ENCODE measurements at regions not wholly inside any gene's neighbourhood (a gene's known extent, or its start where the extent isn't known, plus 50 kb on each side); places are given as distances from the start of the nearest gene placed in this dataset.

DNA sequence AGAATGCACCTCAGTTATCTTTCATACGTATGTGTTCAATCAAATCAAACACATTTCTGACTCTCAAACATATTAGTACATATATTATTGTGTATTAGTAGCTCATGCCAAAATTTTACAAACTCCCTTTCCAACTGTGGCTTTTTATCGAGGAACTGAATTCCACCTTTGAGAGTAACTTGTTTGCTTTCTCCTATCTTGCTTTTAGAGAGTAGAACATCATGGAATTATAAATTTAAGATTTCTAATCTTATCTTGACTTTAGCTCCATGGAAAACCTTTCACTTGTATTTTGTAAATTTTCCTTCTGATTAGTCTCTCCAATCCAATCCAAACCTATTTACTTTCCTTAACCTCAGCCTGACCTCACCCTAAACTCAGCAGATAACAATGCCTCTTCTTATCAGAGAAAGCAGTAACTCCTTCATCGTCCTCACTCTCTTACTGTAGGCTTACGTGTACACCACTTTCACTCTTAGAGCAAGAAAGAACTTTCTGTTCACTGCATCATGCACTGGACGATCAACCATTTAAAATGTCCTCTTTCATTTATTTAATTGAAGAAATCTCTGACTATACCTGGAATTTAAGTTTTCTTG is 164.5 kb downstream of the TMTC3 start:
- TF ChIP-seq, protein P1, sequence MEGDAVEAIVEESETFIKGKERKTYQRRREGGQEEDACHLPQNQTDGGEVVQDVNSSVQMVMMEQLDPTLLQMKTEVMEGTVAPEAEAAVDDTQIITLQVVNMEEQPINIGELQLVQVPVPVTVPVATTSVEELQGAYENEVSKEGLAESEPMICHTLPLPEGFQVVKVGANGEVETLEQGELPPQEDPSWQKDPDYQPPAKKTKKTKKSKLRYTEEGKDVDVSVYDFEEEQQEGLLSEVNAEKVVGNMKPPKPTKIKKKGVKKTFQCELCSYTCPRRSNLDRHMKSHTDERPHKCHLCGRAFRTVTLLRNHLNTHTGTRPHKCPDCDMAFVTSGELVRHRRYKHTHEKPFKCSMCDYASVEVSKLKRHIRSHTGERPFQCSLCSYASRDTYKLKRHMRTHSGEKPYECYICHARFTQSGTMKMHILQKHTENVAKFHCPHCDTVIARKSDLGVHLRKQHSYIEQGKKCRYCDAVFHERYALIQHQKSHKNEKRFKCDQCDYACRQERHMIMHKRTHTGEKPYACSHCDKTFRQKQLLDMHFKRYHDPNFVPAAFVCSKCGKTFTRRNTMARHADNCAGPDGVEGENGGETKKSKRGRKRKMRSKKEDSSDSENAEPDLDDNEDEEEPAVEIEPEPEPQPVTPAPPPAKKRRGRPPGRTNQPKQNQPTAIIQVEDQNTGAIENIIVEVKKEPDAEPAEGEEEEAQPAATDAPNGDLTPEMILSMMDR (IDR thresholded peaks at IDR 0.05; ENCODE audit: control extremely low read depth, extremely low read depth) = no peak
- DNase-seq (no peak), ATAC-seq (ENCODE audit: insufficient read depth, low FRiP score) (no peak)
- H3K9ac ChIP-seq (ENCODE audit: insufficient read depth in 1 of 2, low read length in 2 of 2) = no peak overlapping the region
- H3K4me1 ChIP-seq (ENCODE audit: control insufficient read depth in 5 of 5, insufficient read depth in 5 of 5, low read length in 5 of 5) = peaks cover 0 to 3% (median 0%) of the 10 kb centered on the region in 5 donors
- WGBS, 2 donors = 73 to 82% methylated on average over 5 of the region's 5 CpGs
- H3K4me3 ChIP-seq = no peak overlapping the region
- H3K27me3 ChIP-seq (ENCODE audit: control insufficient read depth in 3 of 3, insufficient read depth in 3 of 3, low read length in 2 of 3) = no peaks in the 10 kb centered on the region
- H3K27ac ChIP-seq (ENCODE audit: low read depth in 1 of 2, low read length in 1 of 2) = no peak overlapping the region
- no peaks in the 10 kb centered on the region for H3K36me3 ChIP-seq (ENCODE audit: control insufficient read depth in 4 of 4, insufficient read depth in 4 of 4, low read length in 4 of 4)
- H3K9me3 ChIP-seq (ENCODE audit: control insufficient read depth in 4 of 4, insufficient read depth in 3 of 4, low read length in 3 of 4) = no peaks in the 10 kb centered on the region

DNA sequence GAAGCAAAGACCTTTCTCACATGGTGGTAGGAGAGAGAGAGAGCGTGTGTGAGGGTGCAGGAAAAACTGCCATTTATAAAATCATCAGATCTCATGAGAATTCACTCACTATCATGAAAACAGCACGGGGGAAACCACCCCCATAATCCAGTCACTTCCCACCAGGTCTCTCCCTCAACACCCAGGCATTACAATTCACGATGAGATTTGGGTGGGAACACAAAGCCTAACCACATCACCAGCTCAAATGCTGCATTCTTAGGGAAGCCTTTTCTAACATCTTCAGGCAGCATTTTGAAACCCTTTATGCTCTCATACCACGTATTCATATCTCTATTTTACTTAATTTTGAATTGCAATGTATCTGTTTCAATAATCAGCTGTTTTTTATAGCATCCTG is 165.9 kb downstream of the TMTC3 start:
- H3K27me3 ChIP-seq (ENCODE audit: control insufficient read depth in 3 of 3, insufficient read depth in 3 of 3, low read length in 2 of 3) = no peaks in the 10 kb centered on the region
- H3K4me1 ChIP-seq (ENCODE audit: control insufficient read depth in 5 of 5, insufficient read depth in 5 of 5, low read length in 5 of 5) = peaks cover 0 to 3% (median 0%) of the 10 kb centered on the region in 5 donors
- no peak overlapping the region for H3K9ac ChIP-seq (ENCODE audit: insufficient read depth in 1 of 2, low read length in 2 of 2)
- TF ChIP-seq, protein P1 (IDR thresholded peaks at IDR 0.05; ENCODE audit: control extremely low read depth, extremely low read depth) = no peak
- no peak overlapping the region for H3K27ac ChIP-seq (ENCODE audit: low read depth in 1 of 2, low read length in 1 of 2)
- ATAC-seq (ENCODE audit: insufficient read depth, low FRiP score) = no peak
- H3K9me3 ChIP-seq (ENCODE audit: control insufficient read depth in 4 of 4, insufficient read depth in 3 of 4, low read length in 3 of 4) = no peaks in the 10 kb centered on the region
- 83 to 89% methylated on average over 4 of the region's 4 CpGs for WGBS, 2 donors
- H3K36me3 ChIP-seq (ENCODE audit: control insufficient read depth in 4 of 4, insufficient read depth in 4 of 4, low read length in 4 of 4) = no peaks in the 10 kb centered on the region
- DNase-seq = no peak
- no peak overlapping the region for H3K4me3 ChIP-seq

DNA sequence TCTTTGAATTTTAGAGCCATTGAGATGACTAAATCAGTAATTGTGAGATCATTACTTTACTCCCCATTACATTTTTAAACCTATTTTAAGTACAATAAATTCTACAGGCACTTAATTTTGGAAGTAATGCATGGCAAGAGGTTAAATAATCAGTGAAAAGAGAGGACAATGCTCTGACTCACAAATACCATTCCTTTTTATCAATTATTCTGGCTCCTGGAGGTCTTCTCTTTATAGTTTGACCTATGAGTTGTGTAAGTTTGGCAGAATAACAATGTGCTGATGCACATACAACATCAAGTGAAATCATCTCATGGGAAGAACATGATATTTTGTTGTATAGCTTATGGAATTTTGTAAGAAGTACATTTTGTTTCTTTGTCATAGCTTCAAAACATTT is 166.7 kb downstream of the TMTC3 start:
- TF ChIP-seq, protein P1 (IDR thresholded peaks at IDR 0.05; ENCODE audit: control extremely low read depth, extremely low read depth) = no peak
- no peak overlapping the region for H3K9ac ChIP-seq (ENCODE audit: insufficient read depth in 1 of 2, low read length in 2 of 2)
- no peak overlapping the region for H3K27ac ChIP-seq (ENCODE audit: low read depth in 1 of 2, low read length in 1 of 2)
- H3K36me3 ChIP-seq (ENCODE audit: control insufficient read depth in 4 of 4, insufficient read depth in 4 of 4, low read length in 4 of 4) = no peaks in the 10 kb centered on the region
- no peak for ATAC-seq (ENCODE audit: insufficient read depth, low FRiP score)
- no peak for DNase-seq
- no peaks in the 10 kb centered on the region for H3K9me3 ChIP-seq (ENCODE audit: control insufficient read depth in 4 of 4, insufficient read depth in 3 of 4, low read length in 3 of 4)
- peaks cover 0 to 3% (median 0%) of the 10 kb centered on the region in 5 donors for H3K4me1 ChIP-seq (ENCODE audit: control insufficient read depth in 5 of 5, insufficient read depth in 5 of 5, low read length in 5 of 5)
- H3K4me3 ChIP-seq = no peak overlapping the region
- H3K27me3 ChIP-seq (ENCODE audit: control insufficient read depth in 3 of 3, insufficient read depth in 3 of 3, low read length in 2 of 3) = no peaks in the 10 kb centered on the region

DNA sequence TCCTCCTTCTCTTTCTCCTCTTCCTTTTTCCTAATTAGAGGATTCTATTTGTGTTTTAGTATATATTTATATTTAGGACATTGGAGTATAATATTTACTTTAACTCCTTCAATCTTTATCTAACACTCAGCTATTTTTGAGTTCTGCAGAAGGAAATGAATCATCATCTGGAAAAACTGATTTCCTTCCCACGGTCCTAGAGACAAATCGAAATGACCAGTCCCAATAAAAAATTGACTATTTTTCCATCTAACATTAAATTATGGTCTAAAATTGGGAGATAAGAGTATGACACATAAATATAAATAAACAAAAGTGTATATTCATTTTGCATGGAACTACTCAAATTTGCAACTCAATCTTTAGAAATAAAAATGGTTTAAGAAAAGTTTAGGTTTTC is 167.4 kb downstream of the TMTC3 start:
- H3K27me3 ChIP-seq (ENCODE audit: control insufficient read depth in 3 of 3, insufficient read depth in 3 of 3, low read length in 2 of 3) = no peaks in the 10 kb centered on the region
- no peak overlapping the region for H3K27ac ChIP-seq (ENCODE audit: low read depth in 1 of 2, low read length in 1 of 2)
- 35 to 58% methylated on average over 2 of the region's 2 CpGs for WGBS, 2 donors
- no peaks in the 10 kb centered on the region for H3K36me3 ChIP-seq (ENCODE audit: control insufficient read depth in 4 of 4, insufficient read depth in 4 of 4, low read length in 4 of 4)
- H3K9me3 ChIP-seq (ENCODE audit: control insufficient read depth in 4 of 4, insufficient read depth in 3 of 4, low read length in 3 of 4) = no peaks in the 10 kb centered on the region
- ATAC-seq (ENCODE audit: insufficient read depth, low FRiP score) = no peak
- no peak overlapping the region for H3K9ac ChIP-seq (ENCODE audit: insufficient read depth in 1 of 2, low read length in 2 of 2)
- TF ChIP-seq, protein P1 (IDR thresholded peaks at IDR 0.05; ENCODE audit: control extremely low read depth, extremely low read depth) = no peak
- no peak overlapping the region for H3K4me3 ChIP-seq
- H3K4me1 ChIP-seq (ENCODE audit: control insufficient read depth in 5 of 5, insufficient read depth in 5 of 5, low read length in 5 of 5) = peaks cover 0 to 3% (median 0%) of the 10 kb centered on the region in 5 donors
- DNase-seq = no peak
